HG03521 (cell line): ENCODE measurements at regions not wholly inside any gene's neighbourhood (a gene's known extent, or its start where the extent isn't known, plus 50 kb on each side); places are given as distances from the start of the nearest gene placed in this dataset.
"Not testable (repeated sequence)": the region's sequence is repeated elsewhere in the genome, so short reads cannot be mapped to it uniquely, and the experiment has no call there.

Source experiments
- ATAC-seq: cut with Tn5 transposase; IDR thresholded peaks from one replicate; pipeline ENCODE4 v1.9.1; 2021; ENCODE audit warnings: mild to moderate bottlenecking, moderate library complexity; ENCODE audit not compliant: unreplicated experiment

DNA sequence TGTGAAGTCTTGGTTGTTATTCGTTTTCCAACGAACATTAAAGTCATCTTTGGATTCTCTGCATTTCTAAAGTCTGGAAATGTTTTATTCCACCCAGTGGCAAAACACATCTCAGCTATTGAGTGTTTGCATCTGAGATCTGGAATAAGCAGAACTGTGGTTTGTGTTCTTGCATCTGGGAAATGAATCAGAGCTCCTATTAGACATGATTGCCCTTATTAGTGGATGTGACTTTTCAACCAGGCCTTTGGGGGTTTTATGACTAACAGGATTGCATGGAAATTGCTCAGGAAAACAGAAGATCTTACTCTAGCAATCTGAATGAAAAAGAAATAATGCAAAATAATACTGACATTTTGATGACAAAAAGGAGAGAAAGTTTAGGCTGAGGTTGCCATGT, 488.8 kb downstream of the IRS2 start:
- no peak for ATAC-seq

- no peak for ATAC-seq
Observed at GRCh38 chr13:109293166-109293565, 493.2 kb downstream of the IRS2 start.

DNA sequence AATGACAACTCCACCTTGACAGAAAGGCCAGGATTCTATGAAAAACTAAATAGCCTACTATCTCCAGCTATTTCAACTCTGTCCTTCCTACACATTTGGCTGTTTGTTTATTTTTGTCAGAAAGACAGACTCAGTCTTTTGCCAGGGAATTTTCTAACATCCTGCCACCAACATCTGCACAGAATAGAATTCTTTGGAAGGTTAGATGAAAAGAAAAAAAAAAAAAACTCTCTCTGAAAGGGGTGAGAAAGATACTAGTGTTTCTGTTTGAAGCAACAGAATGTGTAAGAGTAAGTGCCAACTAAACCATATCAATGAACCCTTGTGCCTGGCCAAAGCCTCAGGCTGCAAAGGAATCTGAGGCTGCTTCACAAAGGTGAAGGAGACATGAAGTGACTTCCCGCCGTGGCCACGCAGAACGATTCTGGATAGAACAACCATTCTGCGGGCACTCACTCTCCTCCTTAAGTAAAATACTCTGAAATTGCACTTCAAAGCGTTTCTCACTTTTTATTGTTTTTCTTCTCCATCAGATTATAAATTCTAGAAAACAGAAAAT, 498.2 kb downstream of the IRS2 start:
- no peak for ATAC-seq

- no peak for ATAC-seq
Observed at GRCh38 chr13:109287553-109287952, 498.8 kb downstream of the IRS2 start.

DNA sequence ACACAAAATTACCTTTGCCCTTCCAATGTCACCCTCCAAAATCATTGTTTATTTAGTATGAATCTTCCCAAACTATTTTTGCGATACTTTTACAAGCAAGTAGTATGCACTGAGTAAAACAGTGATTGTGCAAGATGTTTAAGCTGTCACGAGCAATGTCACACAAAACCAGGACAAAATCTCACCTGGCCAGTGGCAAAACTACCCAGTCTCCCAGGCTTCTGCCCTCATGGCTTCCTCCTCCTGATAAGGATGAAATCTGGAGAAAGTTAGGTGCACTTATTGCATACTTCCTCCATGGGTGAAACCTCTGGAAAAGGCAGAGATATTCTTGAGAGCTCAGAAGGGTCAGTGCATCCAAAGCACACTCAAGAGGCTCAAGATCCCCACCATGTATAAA, 500.8 kb downstream of the IRS2 start:
- ATAC-seq: no peak

GRCh38 chr13:109281903-109282635, 504.3 kb downstream of the IRS2 start:
- no peak for ATAC-seq

DNA sequence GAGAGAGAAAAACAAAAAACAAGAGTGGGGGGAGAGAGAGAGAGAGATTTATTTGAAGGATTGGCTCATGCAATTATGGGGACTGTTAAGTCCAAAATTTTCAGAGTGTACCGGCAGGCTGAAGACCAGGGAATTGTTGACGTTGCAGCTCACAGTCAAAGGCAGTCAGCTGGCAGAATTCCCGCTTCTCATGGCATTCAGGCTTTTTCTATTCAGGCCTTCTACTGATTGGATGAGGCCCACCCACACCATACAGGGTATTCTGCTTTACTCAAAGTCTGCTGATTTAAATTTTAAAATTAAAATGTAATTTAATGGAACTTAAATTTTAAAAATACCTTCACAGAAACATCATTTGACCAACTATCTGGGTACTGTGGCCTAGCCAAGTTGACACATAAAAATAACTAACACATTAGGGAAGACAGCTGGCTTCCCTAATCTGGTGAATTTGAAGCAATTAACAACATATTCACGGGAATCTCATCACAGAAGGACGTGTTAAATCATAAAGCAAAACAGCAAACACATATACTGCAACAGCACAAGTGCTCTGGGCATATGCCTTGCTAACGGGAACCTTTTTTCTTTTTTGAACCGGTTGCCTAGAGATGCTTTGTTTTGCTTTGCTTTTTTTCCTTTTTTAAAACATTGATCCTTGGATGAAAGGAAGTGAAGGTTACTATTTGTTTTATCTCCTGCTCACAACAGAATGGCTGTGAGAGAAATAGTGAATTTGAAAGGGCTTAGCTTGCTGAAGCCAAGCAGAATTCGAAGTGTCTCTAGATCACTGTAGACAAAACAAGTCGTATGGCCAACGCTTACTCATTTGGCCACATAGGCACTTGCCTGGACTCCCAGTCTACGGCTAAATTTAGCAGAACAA, 505.1 kb downstream of the IRS2 start:
- no peak for ATAC-seq

DNA sequence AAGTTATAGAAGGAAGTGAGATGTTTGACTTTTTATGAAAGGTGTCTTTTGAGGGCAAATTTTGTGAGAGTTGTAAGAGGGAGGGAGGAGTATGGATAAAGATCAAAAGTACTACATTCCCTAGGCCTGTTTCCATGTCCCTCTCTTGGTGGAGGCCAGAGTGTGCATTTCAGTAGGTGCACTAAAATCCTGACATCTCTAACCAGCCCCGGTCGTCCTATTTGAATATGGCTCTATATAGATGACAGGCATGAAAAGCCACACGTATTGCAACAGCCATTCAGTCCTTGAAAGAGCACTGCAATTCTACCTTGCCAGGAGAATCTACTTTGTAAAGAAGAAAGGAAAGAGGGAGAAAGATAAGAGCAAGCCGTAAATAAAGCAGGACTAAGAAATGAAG, 510.1 kb downstream of the IRS2 start:
- ATAC-seq: no peak

- ATAC-seq: no peak
Observed at GRCh38 chr13:109275852-109276251, 510.5 kb downstream of the IRS2 start.

GRCh38 chr13:109275139-109275745, 511.1 kb downstream of the IRS2 start:
- no peak for ATAC-seq

- ATAC-seq: no peak
Observed at GRCh38 chr13:109274188-109274821, 512.1 kb downstream of the IRS2 start.

DNA sequence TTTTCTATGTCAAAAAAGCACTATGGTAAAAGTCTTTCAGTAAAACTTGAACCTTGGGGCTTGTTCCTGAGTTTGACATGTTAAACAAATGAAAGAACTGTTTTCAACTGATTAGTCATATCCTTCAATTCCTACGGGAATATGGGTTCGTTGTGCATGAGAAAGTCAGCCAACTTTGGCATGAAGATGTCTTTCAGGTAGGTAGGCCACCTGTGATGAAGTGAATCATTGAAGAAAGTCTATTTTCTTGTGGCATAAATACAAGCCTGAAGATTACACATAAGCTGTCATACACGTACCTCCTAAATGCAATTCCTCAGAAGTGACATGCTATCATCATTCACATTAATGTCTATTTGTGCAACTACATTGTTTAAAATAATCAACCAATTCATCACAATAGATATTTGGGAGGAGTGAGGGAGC, 513.0 kb downstream of the IRS2 start:
- ATAC-seq: no peak

GRCh38 chr13:109272595-109273325, 513.6 kb downstream of the IRS2 start:
- no peak for ATAC-seq

GRCh38 chr13:109271555-109272541, 514.5 kb downstream of the IRS2 start:
- no peak for ATAC-seq

DNA sequence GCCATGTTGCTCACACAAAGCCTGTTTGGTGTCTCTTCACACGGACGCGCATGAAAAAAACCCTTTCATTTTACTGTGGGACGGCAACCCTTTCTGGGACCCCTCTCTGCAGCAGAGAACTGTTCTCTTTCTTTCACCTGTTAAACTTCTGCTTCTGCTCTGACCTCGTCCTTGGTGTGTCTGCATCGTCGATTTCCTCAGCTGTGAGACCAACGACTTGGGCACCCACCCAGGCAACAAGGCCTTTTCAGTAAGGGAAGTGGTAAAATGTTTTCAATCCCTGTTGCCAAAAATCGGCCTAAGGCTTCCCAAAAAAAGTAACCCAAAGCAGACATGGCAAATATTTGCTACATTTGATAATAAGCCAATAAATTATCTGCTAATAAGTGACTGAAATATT, 515.3 kb downstream of the IRS2 start:
- ATAC-seq: no peak

GRCh38 chr13:109269381-109269780, 517.0 kb downstream of the IRS2 start:
- ATAC-seq: not testable (repeated sequence)

DNA sequence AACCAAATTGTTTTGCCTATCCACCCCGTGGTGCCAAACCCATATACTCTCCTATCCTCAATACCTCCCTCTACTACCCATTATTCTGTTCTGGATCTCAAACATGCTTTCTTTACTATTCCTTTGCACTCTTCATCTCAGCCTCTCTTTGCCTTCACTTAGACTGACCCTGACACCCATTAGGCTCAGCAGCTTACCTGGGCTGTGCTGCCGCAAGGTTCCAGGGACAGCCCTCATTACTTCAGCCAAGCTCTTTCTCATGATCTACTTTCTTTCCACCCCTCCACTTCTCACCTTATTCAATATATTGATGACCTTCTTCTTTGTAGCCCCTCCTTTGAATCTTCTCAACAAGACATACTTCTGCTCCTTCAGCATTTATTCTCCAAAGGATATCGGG, 517.9 kb downstream of the IRS2 start:
- not testable (repeated sequence) for ATAC-seq

DNA sequence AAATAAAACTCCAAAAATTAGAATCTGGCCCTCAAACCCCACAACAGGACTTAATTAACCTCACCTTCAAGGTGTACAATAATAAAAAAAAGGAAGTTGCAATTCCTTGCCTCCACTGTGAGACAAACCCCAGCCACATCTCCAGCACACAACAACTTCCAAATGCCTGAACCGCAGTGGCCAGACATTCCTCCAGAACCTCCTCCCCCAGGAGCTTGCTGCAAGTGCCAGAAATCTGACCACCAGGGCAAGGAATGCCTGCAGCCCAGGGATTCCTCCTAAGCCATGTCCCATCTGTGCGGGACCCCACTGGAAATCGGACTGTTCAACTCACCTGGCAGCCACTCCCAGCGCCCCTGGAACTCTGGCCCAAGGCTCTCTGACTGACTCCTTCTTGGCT, 519.0 kb downstream of the IRS2 start:
- ATAC-seq: not testable (repeated sequence)

- not testable (repeated sequence) for ATAC-seq
Observed at GRCh38 chr13:109265438-109265742, 521.0 kb downstream of the IRS2 start.
